Activated CD4-positive, alpha-beta T cell treated with anti-CD3 and anti-CD28 coated beads, Interleukin-2, amount 50 U/mL, for 24 hours (primary cell): ENCODE measurements at regions not wholly inside any gene's neighbourhood (a gene's known extent, or its start where the extent isn't known, plus 50 kb on each side); places are given as distances from the start of the nearest gene placed in this dataset.

Experiments used
- DNase-seq, 2 donors: peaks; one replicate each; pipeline ENCODE4 v3.0.0-alpha.2; 2020; ENCODE audit warnings: low read depth in 1 of 2, low spot score in 1 of 2

DNA sequence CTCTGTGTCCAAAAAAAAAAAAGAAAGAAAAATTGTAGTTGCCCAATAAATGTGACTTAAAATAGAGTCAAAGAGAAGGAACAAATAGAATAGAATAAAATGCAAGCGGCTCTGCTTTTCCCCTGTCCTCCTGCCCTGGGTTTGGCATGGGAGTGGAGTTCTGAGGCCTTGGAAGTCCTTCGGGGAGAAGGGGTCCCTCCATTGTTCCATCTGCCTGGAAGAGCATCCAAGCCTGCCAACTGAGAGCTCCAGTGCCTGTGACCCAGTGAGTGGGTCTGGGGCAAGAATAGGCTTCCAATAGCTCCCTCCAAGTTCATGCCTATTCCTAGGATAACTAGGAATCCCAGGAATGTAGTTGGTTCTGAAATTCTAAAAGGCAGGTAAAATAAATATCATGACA, 321.4 kb downstream of the MYCN start:
- no peak for DNase-seq

DNA sequence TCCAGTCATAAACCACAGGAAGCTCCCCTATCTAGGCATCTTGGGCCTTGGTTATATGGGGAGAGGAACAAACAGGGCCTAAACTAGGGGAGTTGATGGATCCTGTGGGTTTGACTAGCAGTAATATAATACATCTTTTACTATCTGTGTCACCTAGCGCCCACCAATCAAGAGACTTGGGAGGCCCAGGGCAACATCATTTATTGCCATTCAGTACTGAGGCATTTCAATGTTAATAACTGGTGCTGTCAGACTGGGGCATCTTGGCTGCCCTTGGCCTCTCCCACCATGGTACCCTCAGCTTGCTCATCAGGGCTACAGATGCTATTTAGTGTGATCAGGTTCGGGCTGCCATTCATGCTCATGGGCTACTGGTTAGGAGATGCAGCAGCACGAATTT, 320.7 kb downstream of the MYCN start:
- no peak for DNase-seq

DNA sequence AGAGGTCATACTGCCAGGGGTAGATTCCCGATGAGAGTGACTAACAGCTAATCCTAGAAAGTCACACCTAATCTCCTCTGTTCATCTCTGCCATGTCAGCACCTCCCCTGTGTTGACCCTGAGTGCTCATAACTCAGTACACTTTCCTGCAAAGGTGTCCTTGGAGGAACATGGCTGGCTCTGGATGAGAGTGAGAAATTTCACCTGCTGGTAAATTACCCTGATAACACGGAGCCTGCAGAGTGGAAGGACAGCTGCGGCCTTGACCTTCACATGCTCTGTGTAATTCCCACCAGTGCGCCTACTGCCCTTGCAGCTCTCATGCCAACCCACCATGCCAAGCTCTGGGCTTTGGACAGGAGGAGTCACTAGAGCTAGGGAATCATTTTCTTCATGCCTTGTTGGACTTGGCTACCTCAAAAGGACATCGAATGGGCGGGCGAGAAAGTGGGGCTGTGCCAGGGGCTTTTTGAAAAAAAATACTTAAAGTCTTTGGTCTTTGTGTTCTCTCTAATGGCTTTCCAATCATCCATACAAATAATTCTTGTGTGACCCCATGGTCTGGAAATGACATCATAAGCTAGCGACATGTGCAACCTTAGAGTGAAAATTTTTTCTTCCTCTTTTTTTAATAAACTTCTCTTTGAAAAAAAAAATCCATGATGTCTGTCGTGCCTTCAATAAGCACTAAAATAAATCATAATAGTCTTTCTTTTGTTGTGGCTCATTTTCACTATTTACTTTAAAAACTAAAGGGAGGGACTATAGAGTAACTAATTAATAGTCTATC, 319.9 kb downstream of the MYCN start:
- DNase-seq, result no peak

DNA sequence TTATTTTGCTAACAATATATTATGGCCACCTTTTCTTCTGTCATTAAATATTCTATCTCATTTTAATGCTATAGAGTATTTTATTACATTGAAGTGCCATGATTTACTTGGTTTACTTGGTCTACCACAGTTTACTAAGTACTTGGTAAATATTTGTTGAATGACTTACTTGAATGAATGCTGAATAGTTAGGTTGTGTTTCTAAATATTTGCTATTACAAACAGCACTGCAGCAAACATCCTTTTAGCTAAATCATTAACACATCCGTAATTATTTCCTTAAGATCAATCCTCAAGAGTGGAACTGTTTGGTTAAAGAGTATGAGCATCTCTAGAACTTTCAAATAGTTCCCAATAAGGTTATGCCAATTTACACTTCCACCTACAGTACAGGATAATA, 318.7 kb downstream of the MYCN start:
- DNase-seq, result no peak

GRCh38 chr2:16258350-16258749, 318.0 kb downstream of the MYCN start:
- no peak for DNase-seq

DNA sequence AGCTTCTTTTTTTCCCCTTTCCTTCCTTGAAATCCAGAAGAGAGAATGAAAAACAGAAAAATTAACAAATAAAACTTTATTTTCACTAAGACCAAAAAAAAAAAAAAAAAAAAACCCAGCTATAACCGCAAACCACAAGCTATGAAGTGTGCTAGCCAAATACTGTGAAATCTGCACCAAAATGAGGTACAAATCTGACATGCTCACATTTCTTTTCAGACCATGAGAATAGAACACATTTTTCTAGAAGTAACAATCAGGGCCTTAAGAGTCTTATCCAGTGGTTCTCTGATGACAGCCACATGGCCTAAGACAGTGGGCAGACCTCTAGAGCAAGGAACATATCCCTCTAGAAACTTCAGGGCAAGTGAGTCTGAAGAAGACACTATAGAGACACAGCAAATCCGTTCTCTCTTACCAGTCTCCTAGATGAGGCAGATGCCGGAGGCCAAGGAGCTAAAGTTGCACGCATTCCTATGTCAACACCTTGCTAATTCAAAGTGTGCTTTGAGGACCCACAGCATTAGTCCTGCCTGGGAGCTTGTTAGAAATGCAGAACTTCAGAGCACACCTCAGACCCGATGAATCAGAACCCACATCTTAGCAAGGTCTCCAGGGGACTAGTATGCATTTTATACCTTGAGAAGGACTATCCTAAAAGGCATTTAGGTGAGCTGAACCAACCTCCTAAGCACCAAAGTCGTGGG, 317.1 kb downstream of the MYCN start:
- no peak for DNase-seq

DNA sequence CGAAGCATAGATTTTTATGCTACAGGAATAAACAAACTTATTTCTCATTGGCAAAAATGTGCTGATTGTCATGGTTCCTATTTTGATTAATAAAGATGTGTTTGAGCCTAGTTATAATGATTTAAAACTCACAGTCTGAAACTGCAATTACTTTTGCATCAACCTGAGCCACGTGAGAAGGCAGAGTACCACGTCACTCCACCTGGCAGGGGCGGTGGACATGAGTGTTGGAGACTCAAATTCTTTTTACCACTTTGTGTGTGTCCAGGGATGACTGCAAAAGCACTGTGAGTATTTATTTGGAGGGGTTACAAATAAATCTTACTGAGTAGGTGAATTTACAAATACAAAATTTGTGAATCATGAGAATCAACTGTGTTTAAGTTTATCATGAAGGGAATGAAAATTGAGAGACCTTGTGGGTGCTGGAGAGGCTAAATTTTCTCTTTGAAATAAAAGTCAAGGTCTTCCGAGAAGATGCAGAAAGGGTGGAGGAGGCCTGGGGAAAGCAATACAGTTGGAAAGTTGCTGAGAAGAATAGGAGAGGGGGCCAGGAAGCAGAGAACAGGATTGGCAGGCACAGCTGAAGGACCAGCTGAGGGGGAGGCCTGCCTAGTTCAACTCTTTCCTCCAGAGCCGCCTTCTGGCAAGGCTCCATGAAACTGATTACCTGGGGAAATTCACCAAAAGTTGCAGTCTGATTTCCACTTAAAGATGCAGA, 316.4 kb downstream of the MYCN start:
- DNase-seq, result no peak

- DNase-seq, result no peak
Measured at GRCh38 chr2:16255120-16255519, 314.8 kb downstream of the MYCN start.

- DNase-seq, result no peak
Measured at GRCh38 chr2:16254356-16254965, 314.1 kb downstream of the MYCN start.

DNA sequence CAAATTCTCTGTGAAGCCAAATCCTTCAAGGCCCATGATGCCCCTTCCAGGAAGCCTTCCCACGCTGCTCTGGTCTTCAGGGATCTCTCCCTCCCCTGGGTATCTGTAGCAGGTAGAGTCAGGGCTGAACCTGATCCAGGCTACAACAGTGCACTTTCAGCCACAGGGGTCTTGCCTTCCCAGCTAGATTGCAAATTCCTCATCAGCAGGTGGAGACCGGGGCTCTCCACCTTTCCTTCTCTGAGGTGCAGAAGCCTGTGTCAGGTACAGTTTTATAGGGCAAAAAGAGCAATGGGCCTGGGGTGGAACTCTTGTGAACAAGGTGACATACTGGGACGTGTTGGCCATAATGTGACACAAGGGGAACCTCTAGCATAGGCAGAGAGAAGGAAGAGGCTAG, 312.9 kb downstream of the MYCN start:
- DNase-seq, result no peak

- no peak for DNase-seq
Measured at GRCh38 chr2:16252891-16253290, 312.5 kb downstream of the MYCN start.

DNA sequence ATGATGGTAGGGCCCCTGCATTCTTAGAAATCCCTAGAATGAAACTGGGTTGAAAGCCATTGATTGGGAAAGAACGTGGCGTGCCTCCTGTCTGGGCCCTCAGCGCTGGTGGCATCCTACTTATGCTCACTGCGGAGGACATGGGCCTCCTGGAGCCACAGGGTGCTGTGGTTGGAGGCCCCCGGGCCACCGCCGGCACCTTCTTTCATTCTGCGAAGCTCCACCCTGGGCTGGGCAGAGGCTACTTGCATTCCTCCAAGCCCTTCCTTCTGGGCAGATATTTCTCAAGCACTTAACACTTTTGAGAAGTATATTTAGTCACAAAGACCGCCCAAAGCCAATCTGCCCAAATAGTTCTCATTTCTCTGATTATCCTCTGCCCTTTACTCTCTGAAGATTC, 311.9 kb downstream of the MYCN start:
- no peak for DNase-seq

DNA sequence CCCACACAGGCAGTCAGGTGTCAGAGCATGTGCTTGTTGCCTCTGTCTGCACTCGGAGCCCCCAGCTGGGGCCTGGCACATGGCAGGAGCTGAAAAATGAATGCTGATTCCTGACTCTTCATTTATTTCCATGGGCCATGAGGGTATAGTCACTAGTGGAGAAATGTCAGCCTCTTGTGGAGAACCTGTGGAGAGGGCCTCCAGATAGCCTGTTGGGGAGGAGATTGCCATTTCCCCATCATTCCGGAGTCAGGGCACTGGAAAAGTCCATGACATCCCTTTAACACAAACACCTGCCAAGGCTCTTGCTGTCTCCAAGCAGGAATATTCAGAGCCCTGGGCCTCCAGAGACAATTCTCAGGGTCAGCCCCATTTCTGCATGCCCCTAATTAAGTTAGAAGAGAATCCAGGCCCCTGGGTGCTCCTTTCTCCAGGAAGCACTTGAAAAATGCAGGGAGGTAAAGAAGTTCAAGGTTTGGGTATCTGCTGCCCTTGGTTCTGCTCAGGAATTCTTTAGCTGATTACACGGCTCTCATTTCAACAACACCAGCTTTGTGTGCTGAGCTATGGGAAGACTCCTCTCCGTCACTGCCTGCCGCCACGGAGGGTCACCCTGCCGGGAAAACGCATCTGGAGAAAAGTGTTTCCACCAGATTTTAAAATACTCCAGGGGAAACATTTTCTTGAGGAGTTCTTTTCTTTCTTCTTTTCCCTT, 311.3 kb downstream of the MYCN start:
- DNase-seq, result no peak

GRCh38 chr2:16250886-16251285, 310.5 kb downstream of the MYCN start:
- no peak for DNase-seq

- DNase-seq, result no peak
Measured at GRCh38 chr2:16250466-16250865, 310.1 kb downstream of the MYCN start.

DNA sequence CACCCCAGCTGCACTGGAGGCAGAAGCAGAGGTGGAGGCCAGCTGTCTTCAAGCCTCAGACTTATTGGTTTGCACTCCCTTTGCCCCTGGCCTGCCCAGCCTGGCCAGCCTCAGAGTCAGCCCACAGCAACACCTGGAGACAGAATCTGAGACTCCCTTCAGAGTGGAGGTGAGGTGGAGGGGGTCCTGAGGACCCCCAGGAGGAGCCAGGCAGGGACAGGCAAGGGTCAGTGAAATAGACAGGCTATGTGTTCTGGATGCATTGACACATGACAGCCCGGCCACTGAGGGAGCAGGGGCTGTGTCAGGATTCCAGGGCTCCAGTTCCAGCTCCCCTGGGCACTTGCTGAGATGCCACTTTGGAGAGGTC, 309.7 kb downstream of the MYCN start:
- DNase-seq, result no peak

GRCh38 chr2:16249246-16250055, 309.1 kb downstream of the MYCN start:
- DNase-seq, result no peak

DNA sequence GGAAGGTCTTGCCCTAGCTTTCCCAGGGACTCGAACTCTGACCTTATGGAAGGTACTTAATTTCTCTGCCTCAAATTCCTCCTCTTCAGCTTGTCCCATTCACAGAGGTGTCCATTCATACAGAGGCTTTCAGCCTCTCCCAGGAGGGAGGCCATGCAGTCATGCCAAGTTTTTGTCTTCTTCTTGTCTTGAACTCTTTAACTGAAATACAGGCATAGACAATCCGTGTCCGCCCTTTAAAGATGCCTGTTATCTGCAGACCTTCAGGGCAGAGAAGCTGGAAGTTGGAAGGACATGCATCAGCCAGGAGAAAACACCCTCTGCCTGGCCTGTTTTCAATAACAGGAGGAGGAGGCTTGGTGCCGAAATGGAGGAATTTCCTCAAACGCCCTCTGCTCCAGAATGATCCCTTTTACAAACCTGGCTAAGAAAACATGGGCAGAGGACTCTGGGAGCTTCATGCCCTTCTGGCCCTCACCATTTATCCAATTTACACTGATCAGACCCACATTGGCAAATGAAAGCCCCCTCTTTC, 308.3 kb downstream of the MYCN start:
- no peak for DNase-seq

DNA sequence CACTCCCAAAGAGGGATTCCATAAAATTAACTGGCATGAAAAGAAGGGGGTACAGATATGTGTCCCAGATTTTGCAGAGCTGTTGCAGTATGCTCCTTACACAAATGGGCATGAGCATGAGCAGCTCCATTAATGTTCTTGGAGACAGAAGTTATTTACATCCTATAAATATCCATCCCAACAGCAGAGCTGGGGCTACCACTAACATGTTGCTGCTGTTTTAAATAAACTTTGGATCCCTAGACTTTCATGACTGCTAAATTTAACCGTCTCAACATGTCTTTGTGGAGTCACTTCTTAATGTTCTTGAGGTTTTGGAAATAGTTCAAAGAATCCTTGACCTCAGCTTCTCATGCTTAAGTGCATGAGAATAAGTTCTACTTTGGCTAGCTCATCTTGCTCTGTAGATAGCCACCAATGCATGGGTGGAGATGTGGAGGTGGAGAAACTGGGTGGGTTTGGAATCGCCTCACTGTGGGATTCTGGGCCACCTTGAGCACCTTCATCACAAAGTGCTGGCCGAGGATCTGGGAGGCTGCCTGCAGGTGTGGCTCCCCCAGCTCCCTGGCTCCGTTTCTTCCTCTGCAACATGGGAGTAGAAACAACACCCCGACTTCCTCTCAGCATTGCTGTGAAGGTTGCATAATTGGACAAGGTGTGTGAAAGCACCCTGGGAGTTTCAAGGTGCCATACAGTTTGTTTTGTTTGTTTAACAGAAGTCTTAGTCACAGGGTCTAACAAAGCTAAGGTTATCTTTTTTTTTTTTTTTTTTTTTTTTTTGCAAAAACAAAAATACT, 307.2 kb downstream of the MYCN start:
- DNase-seq, result no peak
